Neural cell (in vitro differentiated cells): ENCODE measurements at regions not wholly inside any gene's neighbourhood (a gene's known extent, or its start where the extent isn't known, plus 50 kb on each side); places are given as distances from the start of the nearest gene placed in this dataset.

Experiments
- H2AFZ ChIP-seq: fragments of 200-600, 300-800 bp; sonication (generic), shearing (Covaris generic); 2 replicates; pipeline ENCODE4 v1.6.0; 2014; ENCODE audit warnings: low read depth, mild to moderate bottlenecking, antibody characterized with exemption, low read length, moderate library complexity
- H3F3A ChIP-seq: fragments of 200-600 bp; shearing (Covaris generic); 2 replicates; pipeline ENCODE4 v1.6.1; 2016; ENCODE audit warnings: mild to moderate bottlenecking, moderate library complexity, mixed read lengths, antibody characterized with exemption, low read length; ENCODE audit not compliant: insufficient read depth, poor library complexity, severe bottlenecking
- H3K27ac ChIP-seq: fragments of 200-600, 300-800 bp; sonication (generic), shearing (Covaris generic); 2 replicates; pipeline ENCODE4 v1.5.1; 2014; ENCODE audit warnings: mild to moderate bottlenecking, low read length, moderate library complexity
- H3K27me3 ChIP-seq: fragments of 300-800, 200-600 bp; sonication (generic), shearing (Covaris generic); 2 replicates; pipeline ENCODE4 v1.6.0; 2014; ENCODE audit warnings: mild to moderate bottlenecking, low read depth, low read length, moderate library complexity; ENCODE audit not compliant: insufficient read depth
- H3K36me3 ChIP-seq: fragments of 300-800, 200-600 bp; sonication (generic), shearing (Covaris generic); 2 replicates; pipeline ENCODE4 v1.5.1; 2014; ENCODE audit warnings: mild to moderate bottlenecking, antibody characterized with exemption, low read length, moderate library complexity; ENCODE audit not compliant: insufficient read depth
- H3K4me2 ChIP-seq: fragments of 300-800, 200-600 bp; sonication (generic), shearing (Covaris generic); 2 replicates; pipeline ENCODE4 v1.6.0; 2014; ENCODE audit warnings: mild to moderate bottlenecking, low read length
- H3K4me3 ChIP-seq: fragments of 300-800, 200-600 bp; sonication (generic), shearing (Covaris generic); 2 replicates; pipeline ENCODE4 v1.5.1; 2014; ENCODE audit warnings: mild to moderate bottlenecking, low read length, moderate library complexity
- H3K79me2 ChIP-seq: fragments of 200-600 bp; shearing (Covaris generic); replicated peaks from 2 replicates; pipeline ENCODE4 v1.6.0; 2014; ENCODE audit warnings: mild to moderate bottlenecking, low read length, moderate library complexity; ENCODE audit not compliant: insufficient read depth
- H3K9ac ChIP-seq: fragments of 300-800, 200-600 bp; sonication (generic), shearing (Covaris generic); 2 replicates; pipeline ENCODE4 v1.6.1; 2016; ENCODE audit warnings: mild to moderate bottlenecking, low read length, mixed read lengths
- H3K9me2 ChIP-seq: fragments of 200-600 bp; shearing (Covaris generic); 2 replicates; pipeline ENCODE4 v1.6.1; 2016; ENCODE audit warnings: mild to moderate bottlenecking, low read length, mixed read lengths; ENCODE audit not compliant: insufficient read depth
- H3K9me3 ChIP-seq: fragments of 200-600, 300-800 bp; sonication (generic), shearing (Covaris generic); 2 replicates; pipeline ENCODE4 v1.6.1; 2016; ENCODE audit warnings: mild to moderate bottlenecking, mixed run types, low read length, moderate library complexity, mixed read lengths
- H4K20me1 ChIP-seq: fragments of 200-600 bp; shearing (Covaris generic); 2 replicates; pipeline ENCODE4 v1.6.1; 2016; ENCODE audit warnings: mild to moderate bottlenecking, mixed run types; ENCODE audit not compliant: insufficient read depth
- EP300 ChIP-seq: fragments of 450-650 bp; conservative IDR thresholded peaks from 2 replicates; pipeline ENCODE4 v1.6.1; 2014; ENCODE audit warnings: antibody characterized with exemption, mild to moderate bottlenecking, moderate library complexity; ENCODE audit not compliant: poor library complexity, severe bottlenecking
- EZH2 ChIP-seq: fragments of 200-600, 300-800 bp; shearing (Covaris generic), sonication (generic); IDR thresholded peaks from 2 replicates; pipeline ENCODE4 v1.6.1; 2014; ENCODE audit warnings: antibody characterized with exemption, low read length, borderline replicate concordance, mild to moderate bottlenecking; ENCODE audit not compliant: insufficient read depth, poor library complexity, severe bottlenecking
- MXI1 ChIP-seq: fragments of 450-650 bp; conservative IDR thresholded peaks from 2 replicates; pipeline ENCODE4 v1.6.1; 2014; ENCODE audit warnings: antibody characterized with exemption, mild to moderate bottlenecking; ENCODE audit not compliant: poor library complexity, severe bottlenecking
- POLR2AphosphoS5 ChIP-seq: IDR thresholded peaks from 2 replicates; pipeline ENCODE4 v1.6.1; 2012
- RAD21 ChIP-seq: fragments of 450-650 bp; conservative IDR thresholded peaks from 2 replicates; pipeline ENCODE4 v1.6.1; 2014; ENCODE audit warnings: antibody characterized with exemption, mild to moderate bottlenecking, moderate library complexity
- SMC3 ChIP-seq: fragments of 450-650 bp; conservative IDR thresholded peaks from 2 replicates; pipeline ENCODE4 v1.6.1; 2014; ENCODE audit warnings: antibody characterized with exemption, mild to moderate bottlenecking, moderate library complexity; ENCODE audit not compliant: poor library complexity
- TAF1 ChIP-seq: IDR thresholded peaks from 2 replicates; pipeline ENCODE4 v1.6.1; 2012; ENCODE audit warnings: low read depth
- TF ChIP-seq, protein P1 (sequence below): fragments of 450-650 bp; IDR thresholded peaks from 2 replicates; pipeline ENCODE4 v1.5.1; 2014; ENCODE audit warnings: antibody characterized with exemption, mild to moderate bottlenecking, moderate library complexity; ENCODE audit not compliant: poor library complexity, severe bottlenecking
- TF ChIP-seq, protein P2 (sequence below): IDR thresholded peaks from 2 replicates; pipeline ENCODE4 v1.6.1; 2012; ENCODE audit warnings: borderline replicate concordance

DNA sequence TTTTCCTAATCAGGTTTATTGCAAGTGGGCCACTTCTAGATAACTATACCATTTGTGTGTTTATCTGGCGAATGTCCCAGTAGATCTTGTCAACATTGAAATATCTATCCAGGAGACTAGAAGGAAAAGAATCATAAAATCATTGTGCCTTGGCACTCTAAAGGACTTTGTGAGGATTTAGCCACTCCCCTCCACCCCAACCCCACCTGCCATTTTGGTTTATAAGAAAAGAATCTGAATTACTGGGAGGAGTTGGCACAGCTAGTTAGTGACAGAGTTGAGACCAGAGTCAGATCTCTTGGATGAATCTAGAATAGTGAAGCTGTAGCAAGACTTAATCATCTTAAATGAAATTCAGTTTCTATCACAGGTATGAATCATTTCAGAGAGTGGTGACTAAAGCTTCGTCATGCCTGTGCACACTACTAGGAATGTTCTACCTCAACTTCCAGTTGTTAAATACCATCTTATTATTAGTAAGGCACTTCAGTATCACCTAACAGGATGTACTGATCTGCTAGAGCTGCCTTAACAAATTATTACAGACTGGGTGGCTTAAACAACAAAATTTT is 212.7 kb upstream of the SLC14A2 start:
- H3K9ac ChIP-seq: no peak overlapping the region
- H3K36me3 ChIP-seq: no peaks in the 10 kb centered on the region
- H3K79me2 ChIP-seq: no peaks in the 10 kb centered on the region
- no peak overlapping the region for H3K4me3 ChIP-seq
- no peaks in the 10 kb centered on the region for H3K9me2 ChIP-seq
- H4K20me1 ChIP-seq: no peaks in the 10 kb centered on the region
- TF ChIP-seq MXI1: no peak
- no peak for TF ChIP-seq TAF1
- TF ChIP-seq EP300: no peak
- TF ChIP-seq, protein P1, sequence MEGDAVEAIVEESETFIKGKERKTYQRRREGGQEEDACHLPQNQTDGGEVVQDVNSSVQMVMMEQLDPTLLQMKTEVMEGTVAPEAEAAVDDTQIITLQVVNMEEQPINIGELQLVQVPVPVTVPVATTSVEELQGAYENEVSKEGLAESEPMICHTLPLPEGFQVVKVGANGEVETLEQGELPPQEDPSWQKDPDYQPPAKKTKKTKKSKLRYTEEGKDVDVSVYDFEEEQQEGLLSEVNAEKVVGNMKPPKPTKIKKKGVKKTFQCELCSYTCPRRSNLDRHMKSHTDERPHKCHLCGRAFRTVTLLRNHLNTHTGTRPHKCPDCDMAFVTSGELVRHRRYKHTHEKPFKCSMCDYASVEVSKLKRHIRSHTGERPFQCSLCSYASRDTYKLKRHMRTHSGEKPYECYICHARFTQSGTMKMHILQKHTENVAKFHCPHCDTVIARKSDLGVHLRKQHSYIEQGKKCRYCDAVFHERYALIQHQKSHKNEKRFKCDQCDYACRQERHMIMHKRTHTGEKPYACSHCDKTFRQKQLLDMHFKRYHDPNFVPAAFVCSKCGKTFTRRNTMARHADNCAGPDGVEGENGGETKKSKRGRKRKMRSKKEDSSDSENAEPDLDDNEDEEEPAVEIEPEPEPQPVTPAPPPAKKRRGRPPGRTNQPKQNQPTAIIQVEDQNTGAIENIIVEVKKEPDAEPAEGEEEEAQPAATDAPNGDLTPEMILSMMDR: no peak
- TF ChIP-seq RAD21: no peak
- TF ChIP-seq POLR2AphosphoS5: no peak
- no peak for TF ChIP-seq EZH2
- no peak for TF ChIP-seq SMC3
- TF ChIP-seq, protein P2, sequence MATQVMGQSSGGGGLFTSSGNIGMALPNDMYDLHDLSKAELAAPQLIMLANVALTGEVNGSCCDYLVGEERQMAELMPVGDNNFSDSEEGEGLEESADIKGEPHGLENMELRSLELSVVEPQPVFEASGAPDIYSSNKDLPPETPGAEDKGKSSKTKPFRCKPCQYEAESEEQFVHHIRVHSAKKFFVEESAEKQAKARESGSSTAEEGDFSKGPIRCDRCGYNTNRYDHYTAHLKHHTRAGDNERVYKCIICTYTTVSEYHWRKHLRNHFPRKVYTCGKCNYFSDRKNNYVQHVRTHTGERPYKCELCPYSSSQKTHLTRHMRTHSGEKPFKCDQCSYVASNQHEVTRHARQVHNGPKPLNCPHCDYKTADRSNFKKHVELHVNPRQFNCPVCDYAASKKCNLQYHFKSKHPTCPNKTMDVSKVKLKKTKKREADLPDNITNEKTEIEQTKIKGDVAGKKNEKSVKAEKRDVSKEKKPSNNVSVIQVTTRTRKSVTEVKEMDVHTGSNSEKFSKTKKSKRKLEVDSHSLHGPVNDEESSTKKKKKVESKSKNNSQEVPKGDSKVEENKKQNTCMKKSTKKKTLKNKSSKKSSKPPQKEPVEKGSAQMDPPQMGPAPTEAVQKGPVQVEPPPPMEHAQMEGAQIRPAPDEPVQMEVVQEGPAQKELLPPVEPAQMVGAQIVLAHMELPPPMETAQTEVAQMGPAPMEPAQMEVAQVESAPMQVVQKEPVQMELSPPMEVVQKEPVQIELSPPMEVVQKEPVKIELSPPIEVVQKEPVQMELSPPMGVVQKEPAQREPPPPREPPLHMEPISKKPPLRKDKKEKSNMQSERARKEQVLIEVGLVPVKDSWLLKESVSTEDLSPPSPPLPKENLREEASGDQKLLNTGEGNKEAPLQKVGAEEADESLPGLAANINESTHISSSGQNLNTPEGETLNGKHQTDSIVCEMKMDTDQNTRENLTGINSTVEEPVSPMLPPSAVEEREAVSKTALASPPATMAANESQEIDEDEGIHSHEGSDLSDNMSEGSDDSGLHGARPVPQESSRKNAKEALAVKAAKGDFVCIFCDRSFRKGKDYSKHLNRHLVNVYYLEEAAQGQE: no peak
- H3K9me3 ChIP-seq: no peaks in the 10 kb centered on the region
- no peaks in the 10 kb centered on the region for H3K27me3 ChIP-seq
- no peak overlapping the region for H3K4me2 ChIP-seq
- H2AFZ ChIP-seq: no peak overlapping the region
- H3K27ac ChIP-seq: no peak overlapping the region
- no peaks in the 10 kb centered on the region for H3F3A ChIP-seq

DNA sequence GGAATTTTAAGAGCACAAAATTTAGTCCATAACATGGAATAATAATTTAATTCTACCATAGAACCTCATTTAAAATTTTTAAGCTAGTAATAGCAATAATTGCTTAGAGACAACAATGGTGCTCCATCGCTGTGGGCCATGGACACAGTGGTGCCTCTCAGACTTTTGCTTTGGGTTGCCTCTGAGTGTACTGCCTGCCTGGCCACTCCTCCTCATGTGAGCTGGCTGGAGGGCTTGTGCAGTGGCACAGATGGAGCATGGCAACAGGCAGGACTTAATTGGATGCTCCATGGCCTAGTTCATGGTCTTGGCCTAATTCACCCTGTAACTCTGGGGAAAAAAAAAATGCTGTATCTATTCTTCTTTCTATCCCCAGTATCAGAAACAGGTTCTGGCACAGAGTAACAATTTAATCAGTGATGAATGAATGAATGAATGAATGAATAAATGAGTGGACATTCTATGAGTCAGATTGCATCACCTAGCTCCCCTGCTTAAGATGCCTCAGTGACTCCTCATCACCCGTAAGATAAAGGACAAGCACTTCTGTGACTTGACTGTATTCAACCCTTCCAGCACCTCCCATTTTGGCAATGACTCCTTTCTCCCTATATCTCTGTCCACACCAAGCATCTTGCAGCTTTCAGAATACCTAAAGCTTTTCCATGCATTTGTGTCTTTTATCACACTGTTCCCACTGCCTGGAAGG is 211.8 kb upstream of the SLC14A2 start:
- Histone ChIP-seq H3K9me2 (no peaks in the 10 kb centered on the region), H3K4me3 (no peak overlapping the region), H4K20me1 (no peaks in the 10 kb centered on the region), H3K9me3 (no peaks in the 10 kb centered on the region), H3K36me3 (no peaks in the 10 kb centered on the region), H3K4me2 (no peak overlapping the region), H2AFZ (no peak overlapping the region), H3K27ac (no peak overlapping the region), H3K27me3 (no peaks in the 10 kb centered on the region), H3K79me2 (no peaks in the 10 kb centered on the region), H3F3A (no peaks in the 10 kb centered on the region), H3K9ac (no peak overlapping the region)
- TF ChIP-seq, protein P1: no peak
- no peak for TF ChIP-seq MXI1
- no peak for TF ChIP-seq POLR2AphosphoS5
- TF ChIP-seq, protein P2: no peak
- no peak for TF ChIP-seq TAF1
- no peak for TF ChIP-seq EZH2
- no peak for TF ChIP-seq SMC3
- TF ChIP-seq EP300: no peak
- no peak for TF ChIP-seq RAD21
